ENCODE measurements at regions not wholly inside any gene's neighbourhood (a gene's known extent, or its start where the extent isn't known, plus 50 kb on each side); places are given as distances from the start of the nearest gene placed in this dataset.

- Mint-ChIP-seq H3K4me1 (no peaks in the 10 kb centered on the region), H3K27ac (no peak overlapping the region), H3K27me3 (ENCODE audit: low read depth in 3 of 3) (no peaks in the 10 kb centered on the region), H3K36me3 (no peaks in the 10 kb centered on the region), H3K4me3 (no peak overlapping the region), H3K9me3 (peaks cover 0 to 2% (median 0%) of the 10 kb centered on the region in 7 donors)
- Histone ChIP-seq H3K4me3 (replicated peaks in 1 of 3; ENCODE audit: low read depth in 2 of 3, low read length in 3 of 3) (no peak overlapping the region), H3K36me3 (replicated peaks in 1 of 2; ENCODE audit: control insufficient read depth in 1 of 2, insufficient read depth in 2 of 2, low read length in 2 of 2) (no peaks in the 10 kb centered on the region), H3K27me3 (ENCODE audit: control insufficient read depth in 2 of 2, insufficient read depth in 2 of 2, low read length in 2 of 2) (no peaks in the 10 kb centered on the region), H3K4me1 (ENCODE audit: control insufficient read depth in 1 of 2, insufficient read depth in 2 of 2, low read length in 2 of 2) (no peaks in the 10 kb centered on the region), H3K9ac (ENCODE audit: insufficient read depth, low read length, poor library complexity, severe bottlenecking) (no peak overlapping the region), H3K79me2 (ENCODE audit: insufficient read depth, low read length) (no peaks in the 10 kb centered on the region), H3K9me3 (replicated peaks in 1 of 2; ENCODE audit: control insufficient read depth in 1 of 2, insufficient read depth in 1 of 2, low read length in 2 of 2) (no peaks in the 10 kb centered on the region), H2AFZ (ENCODE audit: insufficient read depth, low read depth, low read length, poor library complexity, severe bottlenecking) (no peak overlapping the region), H4K20me1 (ENCODE audit: insufficient read depth, low read length) (no peaks in the 10 kb centered on the region), H3K4me2 (replicated peaks; ENCODE audit: extremely low read depth, low read length, poor library complexity, severe bottlenecking) (no peak overlapping the region), H3K27ac (ENCODE audit: low read depth in 1 of 2, low read length in 2 of 2) (no peak overlapping the region)
- TF ChIP-seq CTCF (IDR thresholded peaks at IDR 0.05), result no peak
- DNase-seq, result no peak
- 85% methylated on average over 2 of the region's 5 CpGs for WGBS (ENCODE audit: insufficient coverage)
- intact Hi-C loops (cut with micrococcal nuclease), result no loop called here
Observed at GRCh38 chr18:73254564-73254963, 386.8 kb upstream of the NETO1 start.

- Mint-ChIP-seq H3K27me3 (ENCODE audit: low read depth in 3 of 3) (peaks cover 0 to 1% (median 0%) of the 10 kb centered on the region in 3 donors), H3K36me3 (no peaks in the 10 kb centered on the region), H3K4me3 (no peak overlapping the region), H3K27ac (no peak overlapping the region), H3K9me3 (peaks cover 0 to 4% (median 2%) of the 10 kb centered on the region in 7 donors), H3K4me1 (no peaks in the 10 kb centered on the region)
- H3K36me3 ChIP-seq (replicated peaks in 1 of 2; ENCODE audit: control insufficient read depth in 1 of 2, insufficient read depth in 2 of 2, low read length in 2 of 2), result no peaks in the 10 kb centered on the region
- peaks cover 0 to 5% of the 10 kb centered on the region in 2 donors for H3K9me3 ChIP-seq (replicated peaks in 1 of 2; ENCODE audit: control insufficient read depth in 1 of 2, insufficient read depth in 1 of 2, low read length in 2 of 2)
- no peak overlapping the region for H3K4me3 ChIP-seq (replicated peaks in 1 of 3; ENCODE audit: low read depth in 2 of 3, low read length in 3 of 3)
- H2AFZ ChIP-seq (ENCODE audit: insufficient read depth, low read depth, low read length, poor library complexity, severe bottlenecking), result no peak overlapping the region
- intact Hi-C loops (cut with micrococcal nuclease), result no loop called here
- no peak for TF ChIP-seq CTCF (IDR thresholded peaks at IDR 0.05)
- no peak for DNase-seq
- H3K27me3 ChIP-seq (ENCODE audit: control insufficient read depth in 2 of 2, insufficient read depth in 2 of 2, low read length in 2 of 2), result no peaks in the 10 kb centered on the region
- no peaks in the 10 kb centered on the region for H4K20me1 ChIP-seq (ENCODE audit: insufficient read depth, low read length)
- WGBS (ENCODE audit: insufficient coverage), result 82% methylated on average over 2 of the region's 7 CpGs
- no peak overlapping the region for H3K9ac ChIP-seq (ENCODE audit: insufficient read depth, low read length, poor library complexity, severe bottlenecking)
- H3K4me1 ChIP-seq (ENCODE audit: control insufficient read depth in 1 of 2, insufficient read depth in 2 of 2, low read length in 2 of 2), result no peaks in the 10 kb centered on the region
- no peaks in the 10 kb centered on the region for H3K79me2 ChIP-seq (ENCODE audit: insufficient read depth, low read length)
- no peak overlapping the region for H3K27ac ChIP-seq (ENCODE audit: low read depth in 1 of 2, low read length in 2 of 2)
- no peak overlapping the region for H3K4me2 ChIP-seq (replicated peaks; ENCODE audit: extremely low read depth, low read length, poor library complexity, severe bottlenecking)
Observed at GRCh38 chr18:73249030-73249429, 381.2 kb upstream of the NETO1 start.

All from CD14-positive monocyte (primary cell).